Kidney (tissue), 13 donors: ENCODE measurements at regions not wholly inside any gene's neighbourhood (a gene's known extent, or its start where the extent isn't known, plus 50 kb on each side); places are given as distances from the start of the nearest gene placed in this dataset.

Experiments used
- DNase-seq, 5 donors: peaks; one replicate each; pipeline ENCODE4 v3.0.0-alpha.2; 2013 to 2020
- FAIRE-seq: peaks from 2 replicates; lab custom pipeline; 2012; peaks lifted over from hg19 to GRCh38; lab: Jason Lieb, UNC
- H3K27ac ChIP-seq, 2 donors: one replicate each; pipeline ENCODE4 v1.7.0; 2013; ENCODE audit warnings: low read depth in 2 of 2, low read length in 2 of 2, inconsistent platforms in 1 of 2
- H3K27me3 ChIP-seq: one replicate; pipeline ENCODE4 v1.7.1; 2013; ENCODE audit warnings: low read length, inconsistent platforms; ENCODE audit not compliant: control insufficient read depth, insufficient read depth
- H3K36me3 ChIP-seq, 3 donors: one replicate each; pipeline versions ENCODE4 v1.7.0 to v1.7.1; 2013; ENCODE audit warnings: low read length in 3 of 3, control low read depth in 1 of 3, inconsistent platforms in 1 of 3; ENCODE audit not compliant: insufficient read depth in 3 of 3, control insufficient read depth in 2 of 3
- H3K4me1 ChIP-seq, 3 donors: one replicate each; pipeline versions ENCODE4 v1.7.0 to v1.7.1; 2013; ENCODE audit warnings: low read length in 3 of 3, inconsistent platforms in 1 of 3, low read depth in 1 of 3; ENCODE audit not compliant: control insufficient read depth in 2 of 3, insufficient read depth in 2 of 3
- H3K4me3 ChIP-seq, 3 donors: one replicate each; pipeline versions ENCODE4 v1.7.0 to v1.8.1; 2013; ENCODE audit warnings: low read length in 3 of 3, control low read depth in 1 of 3, inconsistent platforms in 1 of 3
- H3K9ac ChIP-seq, 3 donors: one replicate each; pipeline versions ENCODE4 v1.7.0 to v1.7.1; 2013; ENCODE audit warnings: low read length in 3 of 3, control low read depth in 1 of 3, inconsistent platforms in 1 of 3
- H3K9me3 ChIP-seq, 3 donors: one replicate each; pipeline versions ENCODE4 v1.7.0 to v1.7.1; 2013; ENCODE audit warnings: low read length in 3 of 3, control low read depth in 1 of 3, inconsistent platforms in 1 of 3; ENCODE audit not compliant: control insufficient read depth in 2 of 3, insufficient read depth in 1 of 3
- CTCF ChIP-seq: IDR thresholded peaks from 3 replicates; pipeline ENCODE4 v1.5.1; 2012; ENCODE audit warnings: mild to moderate bottlenecking, moderate library complexity, borderline replicate concordance; ENCODE audit not compliant: insufficient read depth; ENCODE audit errors: extremely low read depth
- intact Hi-C: fragments of 100-400 bp; cut with DNase I; formaldehyde crosslinking; loops from one replicate; pipeline ENCODE4 v1.11.1; 2022
- donor health status: control.
- donor health status: control.
- donor health status: control.
- donor health status: control.
- donor health status: control.
- donor health status: DM: yes; HTN: yes; CAD: no.
- donor health status: Normal renal cell carcinoma (clear cell type).

GRCh38 chr3:94794563-94794962 is 731.7 kb downstream of the NSUN3 start:
- DNase-seq: no peak
- no peaks in the 10 kb centered on the region for H3K27me3 ChIP-seq
- peak; percentile 29 for FAIRE-seq
- no peaks in the 10 kb centered on the region for H3K4me1 ChIP-seq
- H3K9ac ChIP-seq: no peak overlapping the region
- H3K27ac ChIP-seq: no peak overlapping the region
- no peaks in the 10 kb centered on the region for H3K36me3 ChIP-seq
- no peak overlapping the region for H3K4me3 ChIP-seq
- H3K9me3 ChIP-seq: no peaks in the 10 kb centered on the region
- intact Hi-C loops: no loop called here
- no peak for TF ChIP-seq CTCF

GRCh38 chr3:94799420-94800060 is 736.7 kb downstream of the NSUN3 start:
- no peak for DNase-seq
- FAIRE-seq: no peak

GRCh38 chr3:94811836-94812235 is 749.0 kb downstream of the NSUN3 start:
- FAIRE-seq (no peak), DNase-seq (no peak)
- Histone ChIP-seq H3K27me3 (no peaks in the 10 kb centered on the region), H3K36me3 (no peaks in the 10 kb centered on the region), H3K9me3 (no peaks in the 10 kb centered on the region), H3K4me3 (no peak overlapping the region), H3K4me1 (no peaks in the 10 kb centered on the region), H3K27ac (no peak overlapping the region), H3K9ac (no peak overlapping the region)
- intact Hi-C loops: no loop called here
- TF ChIP-seq CTCF: no peak

More at GRCh38 chr3:94799420-94800060, 736.7 kb downstream of the NSUN3 start:
- Histone ChIP-seq H3K4me3 (no peak overlapping the region), H3K36me3 (no peaks in the 10 kb centered on the region), H3K27ac (no peak overlapping the region), H3K9me3 (no peaks in the 10 kb centered on the region), H3K27me3 (no peaks in the 10 kb centered on the region), H3K9ac (no peak overlapping the region), H3K4me1 (no peaks in the 10 kb centered on the region)
- intact Hi-C loops: no loop called here
- no peak for TF ChIP-seq CTCF

- intact Hi-C loops: no loop called here
- Histone ChIP-seq H3K9ac (no peak overlapping the region), H3K4me3 (no peak overlapping the region), H3K27me3 (no peaks in the 10 kb centered on the region), H3K27ac (no peak overlapping the region), H3K36me3 (no peaks in the 10 kb centered on the region), H3K9me3 (peaks cover 0 to 3% (median 0%) of the 10 kb centered on the region in 3 donors), H3K4me1 (no peaks in the 10 kb centered on the region)
- no peak for DNase-seq
- no peak for TF ChIP-seq CTCF
- no peak for FAIRE-seq
Observed at GRCh38 chr3:94821241-94821640, 758.4 kb downstream of the NSUN3 start.
